AG04450 (cell line): ENCODE measurements at regions not wholly inside any gene's neighbourhood (a gene's known extent, or its start where the extent isn't known, plus 50 kb on each side); places are given as distances from the start of the nearest gene placed in this dataset.

Experiments
- CTCF ChIA-PET: fragments of 300-600, 350-600 bp; formaldehyde crosslinking; extraction: SDS; loops from one replicate; lab custom pipeline; 2022; ENCODE audit warnings: antibody characterized with exemption, inconsistent platforms; lab: Charles Lee
- POLR2A ChIA-PET: fragments of 350-600 bp; formaldehyde crosslinking; extraction: SDS; loops from one replicate; lab custom pipeline; 2021; ENCODE audit warnings: antibody characterized with exemption, inconsistent platforms; lab: Yijun Ruan, JAX
- DNase-seq: peaks from one replicate; pipeline ENCODE4 v3.0.0-alpha.2; 2011; ENCODE audit warnings: low read depth, low spot score
- H3K27ac ChIP-seq: one replicate; pipeline ENCODE4 v1.5.1; 2012; ENCODE audit warnings: low read depth, low read length, control low read depth
- H3K27me3 ChIP-seq: one replicate; pipeline ENCODE4 v1.6.0; 2012; ENCODE audit warnings: low read length; ENCODE audit not compliant: control insufficient read depth, insufficient read depth
- H3K4me3 ChIP-seq: 2 replicates; pipeline ENCODE4 v1.5.1; 2011; ENCODE audit warnings: mild to moderate bottlenecking, low read depth, low read length, control low read depth
- H3K9me3 ChIP-seq: 2 replicates; pipeline ENCODE4 v1.5.1; 2012; ENCODE audit warnings: low read length; ENCODE audit not compliant: control insufficient read depth, insufficient read depth
- CTCF ChIP-seq: IDR thresholded peaks from 2 replicates; pipeline ENCODE4 v1.5.1; 2011; ENCODE audit warnings: low read depth, low read length, control low read depth, inconsistent platforms

GRCh38 chr4:154064244-154064643 is 275.4 kb upstream of the SFRP2 start:
- Histone ChIP-seq H3K27ac (no peak overlapping the region), H3K27me3 (no peaks in the 10 kb centered on the region), H3K4me3 (no peak overlapping the region), H3K9me3 (peaks cover 17% of the 10 kb centered on the region)
- no peak for DNase-seq
- ChIA-PET POLR2A (no interaction called here), CTCF (no interaction called here)
- TF ChIP-seq CTCF = no peak

- no peak for TF ChIP-seq CTCF
- Histone ChIP-seq H3K9me3 (peaks cover 4% of the 10 kb centered on the region), H3K27me3 (no peaks in the 10 kb centered on the region), H3K27ac (no peak overlapping the region), H3K4me3 (no peak overlapping the region)
- ChIA-PET POLR2A (no interaction called here), CTCF (no interaction called here)
- no peak for DNase-seq
These were observed 260.7 kb upstream of the SFRP2 start for GRCh38 chr4:154049457-154050181.

- DNase-seq = no peak
- peaks cover 4% of the 10 kb centered on the region for H3K9me3 ChIP-seq
- POLR2A ChIA-PET = no interaction called here
- no peaks in the 10 kb centered on the region for H3K27me3 ChIP-seq
- CTCF ChIA-PET = no interaction called here
- H3K4me3 ChIP-seq = no peak overlapping the region
- no peak for TF ChIP-seq CTCF
- H3K27ac ChIP-seq = no peak overlapping the region
These were observed 258.9 kb upstream of the SFRP2 start for GRCh38 chr4:154047733-154048132.

- TF ChIP-seq CTCF = no peak
- DNase-seq = no peak
- H3K27me3 ChIP-seq = no peaks in the 10 kb centered on the region
- H3K9me3 ChIP-seq = peaks cover 5% of the 10 kb centered on the region
- ChIA-PET POLR2A (no interaction called here), CTCF (no interaction called here)
- H3K4me3 ChIP-seq = no peak overlapping the region
- no peak overlapping the region for H3K27ac ChIP-seq
These were observed 256.0 kb upstream of the SFRP2 start for GRCh38 chr4:154044742-154045485.

- no peaks in the 10 kb centered on the region for H3K27me3 ChIP-seq
- POLR2A ChIA-PET = no interaction called here
- H3K4me3 ChIP-seq = no peak overlapping the region
- no peak for DNase-seq
- no peak for TF ChIP-seq CTCF
- peaks cover 5% of the 10 kb centered on the region for H3K9me3 ChIP-seq
- no peak overlapping the region for H3K27ac ChIP-seq
- CTCF ChIA-PET = no interaction called here
These were observed 255.2 kb upstream of the SFRP2 start for GRCh38 chr4:154044108-154044531.
